ENCODE measurements at regions not wholly inside any gene's neighbourhood (a gene's known extent, or its start where the extent isn't known, plus 50 kb on each side); places are given as distances from the start of the nearest gene placed in this dataset.

DNA sequence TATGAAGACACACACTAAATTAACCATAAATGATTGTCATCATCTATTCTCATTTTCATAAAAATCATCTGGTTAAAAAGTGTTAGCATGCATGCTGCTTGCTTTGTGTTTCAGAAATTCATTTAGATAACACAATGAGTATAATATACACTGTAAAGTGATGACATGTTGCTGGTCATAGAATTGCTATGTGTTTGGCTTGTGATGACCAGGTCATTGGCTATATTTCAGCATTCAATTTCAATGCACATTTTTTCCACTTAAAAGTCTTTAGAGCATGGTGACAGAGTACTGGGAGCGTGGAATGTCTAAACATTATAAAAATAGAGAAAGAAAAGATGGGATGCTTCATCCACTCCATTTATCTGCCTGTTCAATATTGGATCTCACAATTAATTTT, 1291.1 kb upstream of the MAP3K7 start (continued):
- TF ChIP-seq SP4 (IDR thresholded peaks at IDR 0.05; ENCODE audit: low read length) (no peak), KDM5A (IDR thresholded peaks at IDR 0.05; ENCODE audit: low read length) (no peak), SIRT6 (IDR thresholded peaks at IDR 0.05; ENCODE audit: low read length) (no peak), SP2 (IDR thresholded peaks at IDR 0.05; ENCODE audit: low read length) (no peak), FOSL1 (IDR thresholded peaks at IDR 0.05; ENCODE audit: insufficient read depth, low read depth, low read length) (no peak)
- TF ChIP-seq, protein P1, sequence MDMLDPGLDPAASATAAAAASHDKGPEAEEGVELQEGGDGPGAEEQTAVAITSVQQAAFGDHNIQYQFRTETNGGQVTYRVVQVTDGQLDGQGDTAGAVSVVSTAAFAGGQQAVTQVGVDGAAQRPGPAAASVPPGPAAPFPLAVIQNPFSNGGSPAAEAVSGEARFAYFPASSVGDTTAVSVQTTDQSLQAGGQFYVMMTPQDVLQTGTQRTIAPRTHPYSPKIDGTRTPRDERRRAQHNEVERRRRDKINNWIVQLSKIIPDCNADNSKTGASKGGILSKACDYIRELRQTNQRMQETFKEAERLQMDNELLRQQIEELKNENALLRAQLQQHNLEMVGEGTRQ (IDR thresholded peaks at IDR 0.05; ENCODE audit: low read length), result no peak

All from H1 (cell line).